ENCODE measurements at regions not wholly inside any gene's neighbourhood (a gene's known extent, or its start where the extent isn't known, plus 50 kb on each side); places are given as distances from the start of the nearest gene placed in this dataset.
"Not testable (repeated sequence)": the region's sequence is repeated elsewhere in the genome, so short reads cannot be mapped to it uniquely, and the experiment has no call there.

GRCh38 chr14:96705422-96706092 lies 91.6 kb upstream of the VRK1 start:
- H3K27ac ChIP-seq: no peak overlapping the region
- no peak for TF ChIP-seq CTCF (conservative IDR thresholded peaks at IDR 0.05)

GRCh38 chr14:96706893-96707292 lies 90.3 kb upstream of the VRK1 start:
- TF ChIP-seq CTCF (conservative IDR thresholded peaks at IDR 0.05): no peak
- no peak overlapping the region for H3K27ac ChIP-seq

- no peak overlapping the region for H3K27ac ChIP-seq
- TF ChIP-seq CTCF (conservative IDR thresholded peaks at IDR 0.05): no peak
Measured at GRCh38 chr14:96710060-96710666, 87.0 kb upstream of the VRK1 start.

GRCh38 chr14:96711559-96712267 lies 85.5 kb upstream of the VRK1 start:
- no peak overlapping the region for H3K27ac ChIP-seq
- no peak for TF ChIP-seq CTCF (conservative IDR thresholded peaks at IDR 0.05)

- TF ChIP-seq CTCF (conservative IDR thresholded peaks at IDR 0.05): no peak
- no peak overlapping the region for H3K27ac ChIP-seq
Measured at GRCh38 chr14:96713426-96713825, 83.8 kb upstream of the VRK1 start.

- H3K27ac ChIP-seq: not testable (repeated sequence)
Measured at GRCh38 chr14:96714537-96714936, 82.6 kb upstream of the VRK1 start.

GRCh38 chr14:96717116-96717515 lies 80.1 kb upstream of the VRK1 start:
- no peak overlapping the region for H3K27ac ChIP-seq
- no peak for TF ChIP-seq CTCF (conservative IDR thresholded peaks at IDR 0.05)

- no peak overlapping the region for H3K27ac ChIP-seq
- TF ChIP-seq CTCF (conservative IDR thresholded peaks at IDR 0.05): no peak
Measured at GRCh38 chr14:96718407-96718806, 78.8 kb upstream of the VRK1 start.

GRCh38 chr14:96720702-96721101 lies 76.5 kb upstream of the VRK1 start:
- H3K27ac ChIP-seq: not testable (repeated sequence)
